HepG2 (cell line): ENCODE measurements at regions not wholly inside any gene's neighbourhood (a gene's known extent, or its start where the extent isn't known, plus 50 kb on each side); places are given as distances from the start of the nearest gene placed in this dataset.

ENCODE experiments used
- ATAC-seq: fragments of 200-7000 bp; cut with Tn5 transposase; 3 replicates; pipeline ENCODE4 v1.9.1; 2020; ENCODE audit warnings: mild to moderate bottlenecking, moderate library complexity
- BruUV-seq: library from RNA; stranded (reverse); fragments of 400-500 nt; replicated peaks from 2 replicates; lab custom pipeline; 2021; lab: Mats Ljungman, UMichigan
- CTCF ChIA-PET: fragments of 300-600 bp; formaldehyde crosslinking; extraction: SDS; loops from one replicate; lab custom pipeline; 2021; ENCODE audit warnings: low total read pairs, inconsistent platforms, low intra/inter-chr PET ratio; lab: Yijun Ruan, JAX
- POLR2A ChIA-PET: fragments of 350-600 bp; sonication (Branson Sonifier 250); formaldehyde crosslinking; loops from one replicate; lab custom pipeline; 2020; ENCODE audit warnings: antibody characterized with exemption, inconsistent platforms; lab: Yijun Ruan, JAX
- DNase-seq: peaks from one replicate; pipeline ENCODE4 v3.0.0-alpha.2; 2015; ENCODE audit warnings: low spot score
- FAIRE-seq: peaks from 3 replicates; lab custom pipeline; 2011; peaks lifted over from hg19 to GRCh38; lab: Jason Lieb, UNC
- H2AFZ ChIP-seq: one replicate; pipeline ENCODE4 v1.6.1; 2011; ENCODE audit warnings: low read length, inconsistent platforms
- H3K27ac ChIP-seq: fragments of 300-600 bp; 3 replicates; pipeline ENCODE4 v1.8.0; 2011; ENCODE audit warnings: mixed run types, mild to moderate bottlenecking, mixed read lengths, low read length, inconsistent platforms; ENCODE audit not compliant: insufficient read depth; ENCODE audit errors: extremely low read length
- H3K27me3 ChIP-seq, 2 experiments: fragments of 200-600 bp in 1 of 2; 2 replicates in 1 of 2; 3 replicates in 1 of 2; pipeline versions ENCODE4 v1.6.0 to v1.8.0; 2011; ENCODE audit warnings: low read length in 2 of 2, mild to moderate bottlenecking in 2 of 2, moderate library complexity in 2 of 2, inconsistent platforms in 1 of 2; ENCODE audit not compliant: insufficient read depth in 2 of 2, control insufficient read depth in 1 of 2
- H3K36me3 ChIP-seq, 2 experiments: fragments of 200-600 bp in 1 of 2; replicated peaks in 1 of 2; 2 replicates in 1 of 2; 3 replicates in 1 of 2; pipeline versions ENCODE4 v1.5.1 to v1.8.0; 2011; ENCODE audit warnings: low read length in 2 of 2, inconsistent platforms in 1 of 2; ENCODE audit not compliant: insufficient read depth in 2 of 2, control insufficient read depth in 1 of 2
- H3K4me1 ChIP-seq: 2 replicates; pipeline ENCODE4 v1.5.1; 2012; ENCODE audit warnings: low read length, inconsistent platforms; ENCODE audit not compliant: insufficient read depth
- H3K4me2 ChIP-seq: 2 replicates; pipeline ENCODE4 v1.6.0; 2011; ENCODE audit warnings: low read depth, low read length, inconsistent platforms
- H3K4me3 ChIP-seq, 3 experiments: fragments of 200-600 bp in 1 of 3; sonication (generic), shearing (Covaris generic) in 1 of 3; replicated peaks in 1 of 3; 2 replicates each; pipeline ENCODE4 v1.5.1; 2011 to 2016; ENCODE audit warnings: low read length in 3 of 3, inconsistent platforms in 2 of 3, low read depth in 2 of 3, mild to moderate bottlenecking in 2 of 3, control low read depth in 1 of 3, mixed read lengths in 1 of 3; ENCODE audit not compliant: insufficient read depth in 1 of 3
- H3K79me2 ChIP-seq: one replicate; pipeline ENCODE4 v1.6.1; 2011; ENCODE audit warnings: low read length, inconsistent platforms; ENCODE audit not compliant: insufficient read depth
- H3K9ac ChIP-seq: 2 replicates; pipeline ENCODE4 v1.6.0; 2011; ENCODE audit warnings: mild to moderate bottlenecking, low read depth, low read length, inconsistent platforms; ENCODE audit not compliant: insufficient read depth
- H3K9me3 ChIP-seq: 2 replicates; pipeline ENCODE4 v1.5.1; 2012; ENCODE audit warnings: mild to moderate bottlenecking, low read length
- H4K20me1 ChIP-seq: 2 replicates; pipeline ENCODE4 v1.6.0; 2011; ENCODE audit warnings: inconsistent platforms, mild to moderate bottlenecking, low read length, moderate library complexity; ENCODE audit not compliant: insufficient read depth
- AGO1 ChIP-seq: fragments of 200-400 bp; formaldehyde crosslinking; IDR thresholded peaks from 2 replicates; pipeline ENCODE4 v1.6.1; 2017; ENCODE audit warnings: mild to moderate bottlenecking, low read depth, low read length, moderate library complexity; ENCODE audit not compliant: poor library complexity, severe bottlenecking
- ATM ChIP-seq: fragments of 450-650 bp; IDR thresholded peaks from 2 replicates; pipeline ENCODE4 v1.7.1; 2017; ENCODE audit warnings: mild to moderate bottlenecking, borderline replicate concordance
- CHD4 ChIP-seq: fragments of 200-600 bp; sonication (generic); IDR thresholded peaks from 2 replicates; pipeline ENCODE4 v1.7.0; 2017; ENCODE audit warnings: mild to moderate bottlenecking, low read length, borderline replicate concordance
- HNF4A ChIP-seq: sonication (generic); formaldehyde crosslinking; IDR thresholded peaks from 2 replicates; pipeline ENCODE4 v1.4.0; 2020; ENCODE audit warnings: missing genetic modification reagents
- ISL2 ChIP-seq: sonication (generic); formaldehyde crosslinking; IDR thresholded peaks from 2 replicates; pipeline ENCODE4 v1.5.0; 2020; ENCODE audit warnings: missing genetic modification reagents
- JUN ChIP-seq: sonication (generic); formaldehyde crosslinking; IDR thresholded peaks from 2 replicates; pipeline ENCODE4 v1.4.0; 2020; ENCODE audit warnings: mild to moderate bottlenecking, missing genetic modification reagents
- MTERF4 ChIP-seq: sonication (generic); formaldehyde crosslinking; IDR thresholded peaks from 2 replicates; pipeline ENCODE4 v1.8.0; 2023; ENCODE audit warnings: mild to moderate bottlenecking, missing genetic modification reagents
- PITX1 ChIP-seq: sonication (generic); formaldehyde crosslinking; IDR thresholded peaks from 2 replicates; pipeline ENCODE4 v1.5.1; 2020; ENCODE audit warnings: mild to moderate bottlenecking, missing genetic modification reagents
- RFX1 ChIP-seq: fragments of 450-650 bp; IDR thresholded peaks from 2 replicates; pipeline ENCODE4 v1.6.1; 2017
- SNAPC2 ChIP-seq: sonication (generic); formaldehyde crosslinking; IDR thresholded peaks from 2 replicates; pipeline ENCODE4 v1.8.1; 2022; ENCODE audit warnings: mild to moderate bottlenecking, missing genetic modification reagents
- SYNCRIP ChIP-seq: fragments of 200-400 bp; formaldehyde crosslinking; IDR thresholded peaks from 2 replicates; pipeline ENCODE4 v1.6.1; 2018; ENCODE audit warnings: mild to moderate bottlenecking, low read depth, low read length; ENCODE audit not compliant: insufficient read depth
- ZNF256 ChIP-seq: sonication (generic); formaldehyde crosslinking; conservative IDR thresholded peaks from 2 replicates; pipeline ENCODE4 v1.4.0; 2020; ENCODE audit warnings: missing genetic modification reagents
- ZNF280D ChIP-seq: sonication (generic); formaldehyde crosslinking; IDR thresholded peaks from 2 replicates; pipeline ENCODE4 v1.5.1; 2020; ENCODE audit warnings: mild to moderate bottlenecking, missing genetic modification reagents
- ZNF552 ChIP-seq: sonication (generic); formaldehyde crosslinking; IDR thresholded peaks from 2 replicates; pipeline ENCODE4 v1.9.0; 2022; ENCODE audit warnings: missing genetic modification reagents, mild to moderate bottlenecking, borderline replicate concordance
- ZNF691 ChIP-seq: sonication (generic); formaldehyde crosslinking; IDR thresholded peaks from 2 replicates; pipeline ENCODE4 v1.4.0; 2020; ENCODE audit warnings: missing genetic modification reagents, low read depth, mild to moderate bottlenecking, borderline replicate concordance
- ZNF737 ChIP-seq: sonication (generic); formaldehyde crosslinking; IDR thresholded peaks from 2 replicates; pipeline ENCODE4 v1.5.0; 2020; ENCODE audit warnings: missing genetic modification reagents, mild to moderate bottlenecking, borderline replicate concordance
- WGBS: methylation state at CpG from one replicate; pipeline ENCODE4 v1.1.6; 2017; ENCODE audit warnings: low lambda C conversion rate; 5-methylcytosine and 5-hydroxymethylcytosine counted together
- in situ Hi-C: cut with HindIII; loops from 2 replicates; pipeline ENCODE4 v1.10.0; 2017; ENCODE audit warnings: low pct_unique_long_range_greater_than_20kb; ENCODE audit not compliant: extremely low pct_ligation_motif_present
- intact Hi-C: fragments of 100-400 bp; cut with micrococcal nuclease; formaldehyde crosslinking; loops from one replicate; pipeline ENCODE4 v1.10.0; 2022; ENCODE audit not compliant: unreplicated experiment
- TF ChIP-seq, protein P1 (sequence below): sonication (generic); formaldehyde crosslinking; IDR thresholded peaks from 2 replicates; pipeline ENCODE4 v1.5.0; 2020; ENCODE audit warnings: mild to moderate bottlenecking, missing genetic modification reagents, borderline replicate concordance

GRCh38 chr6:128666405-128666804, 146.0 kb upstream of the PTPRK start:
- Histone ChIP-seq H3K9me3 (no peaks in the 10 kb centered on the region), H3K36me3 (no peaks in the 10 kb centered on the region), H3K9ac (no peak overlapping the region), H4K20me1 (no peaks in the 10 kb centered on the region), H3K79me2 (no peaks in the 10 kb centered on the region), H2AFZ (no peak overlapping the region), H3K4me2 (no peak overlapping the region), H3K27me3 (no peaks in the 10 kb centered on the region), H3K27ac (no peak overlapping the region), H3K4me3 (no peak overlapping the region), H3K4me1 (no peaks in the 10 kb centered on the region)
- WGBS, result 4% methylated on average over 2 of the region's 2 CpGs
- in situ Hi-C loops, result no loop called here
- CTCF ChIA-PET, result no interaction called here
- ATAC-seq (no peak), FAIRE-seq (no peak), DNase-seq (no peak)
- POLR2A ChIA-PET, result no interaction called here
- TF ChIP-seq JUN (CRISPR knock-in tag), result no peak
- TF ChIP-seq SNAPC2 (CRISPR knock-in tag), result no peak
- no peak for TF ChIP-seq RFX1
- TF ChIP-seq HNF4A, result no peak
- TF ChIP-seq ISL2, result no peak
- no peak for TF ChIP-seq ZNF737 (CRISPR knock-in tag)
- no peak for TF ChIP-seq ATM
- TF ChIP-seq ZNF280D (CRISPR knock-in tag), result no peak
- no peak for TF ChIP-seq AGO1
- TF ChIP-seq PITX1 (CRISPR knock-in tag), result no peak
- TF ChIP-seq, protein P1, sequence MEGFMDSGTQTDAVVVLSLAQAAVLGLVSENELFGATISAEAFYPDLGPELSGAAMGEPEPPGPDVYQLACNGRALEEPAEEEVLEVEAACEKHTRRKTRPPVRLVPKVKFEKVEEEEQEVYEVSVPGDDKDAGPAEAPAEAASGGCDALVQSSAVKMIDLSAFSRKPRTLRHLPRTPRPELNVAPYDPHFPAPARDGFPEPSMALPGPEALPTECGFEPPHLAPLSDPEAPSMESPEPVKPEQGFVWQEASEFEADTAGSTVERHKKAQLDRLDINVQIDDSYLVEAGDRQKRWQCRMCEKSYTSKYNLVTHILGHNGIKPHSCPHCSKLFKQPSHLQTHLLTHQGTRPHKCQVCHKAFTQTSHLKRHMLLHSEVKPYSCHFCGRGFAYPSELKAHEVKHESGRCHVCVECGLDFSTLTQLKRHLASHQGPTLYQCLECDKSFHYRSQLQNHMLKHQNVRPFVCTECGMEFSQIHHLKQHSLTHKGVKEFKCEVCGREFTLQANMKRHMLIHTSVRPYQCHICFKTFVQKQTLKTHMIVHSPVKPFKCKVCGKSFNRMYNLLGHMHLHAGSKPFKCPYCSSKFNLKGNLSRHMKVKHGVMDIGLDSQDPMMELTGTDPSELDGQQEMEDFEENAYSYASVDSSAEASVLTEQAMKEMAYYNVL (CRISPR knock-in tag), result no peak
- TF ChIP-seq MTERF4, result no peak
- no peak for TF ChIP-seq CHD4
- no peak for TF ChIP-seq ZNF691 (CRISPR knock-in tag)
- no peak for TF ChIP-seq SYNCRIP
- TF ChIP-seq ZNF552, result no peak
- TF ChIP-seq ZNF256 (CRISPR knock-in tag), result no peak
- intact Hi-C loops, result no loop called here
- BruUV-seq, result no TSS peak
